Peyer's patch (tissue), 4 donors: ENCODE measurements at regions not wholly inside any gene's neighbourhood (a gene's known extent, or its start where the extent isn't known, plus 50 kb on each side); places are given as distances from the start of the nearest gene placed in this dataset.

ENCODE experiments used
- POLR2A ChIP-seq, 2 donors: fragments of 450-650 bp; IDR thresholded peaks; one replicate each; pipeline ENCODE4 v1.5.1; 2017; ENCODE audit warnings: antibody characterized with exemption in 2 of 2, mild to moderate bottlenecking in 2 of 2, moderate library complexity in 2 of 2
- TF ChIP-seq, protein P1 (sequence below), 6 experiments: fragments of 450-650 bp in 4 of 6; fragments of 200-600 bp in 2 of 6; sonication (generic) in 1 of 6; IDR thresholded peaks; one replicate each; pipeline ENCODE4 v1.5.1; 2017 to 2019; ENCODE audit warnings: antibody characterized with exemption in 6 of 6, mild to moderate bottlenecking in 3 of 6, moderate library complexity in 1 of 6

GRCh38 chr15:26455828-26456227, 317.0 kb downstream of the GABRB3 start:
- TF ChIP-seq, protein P1, sequence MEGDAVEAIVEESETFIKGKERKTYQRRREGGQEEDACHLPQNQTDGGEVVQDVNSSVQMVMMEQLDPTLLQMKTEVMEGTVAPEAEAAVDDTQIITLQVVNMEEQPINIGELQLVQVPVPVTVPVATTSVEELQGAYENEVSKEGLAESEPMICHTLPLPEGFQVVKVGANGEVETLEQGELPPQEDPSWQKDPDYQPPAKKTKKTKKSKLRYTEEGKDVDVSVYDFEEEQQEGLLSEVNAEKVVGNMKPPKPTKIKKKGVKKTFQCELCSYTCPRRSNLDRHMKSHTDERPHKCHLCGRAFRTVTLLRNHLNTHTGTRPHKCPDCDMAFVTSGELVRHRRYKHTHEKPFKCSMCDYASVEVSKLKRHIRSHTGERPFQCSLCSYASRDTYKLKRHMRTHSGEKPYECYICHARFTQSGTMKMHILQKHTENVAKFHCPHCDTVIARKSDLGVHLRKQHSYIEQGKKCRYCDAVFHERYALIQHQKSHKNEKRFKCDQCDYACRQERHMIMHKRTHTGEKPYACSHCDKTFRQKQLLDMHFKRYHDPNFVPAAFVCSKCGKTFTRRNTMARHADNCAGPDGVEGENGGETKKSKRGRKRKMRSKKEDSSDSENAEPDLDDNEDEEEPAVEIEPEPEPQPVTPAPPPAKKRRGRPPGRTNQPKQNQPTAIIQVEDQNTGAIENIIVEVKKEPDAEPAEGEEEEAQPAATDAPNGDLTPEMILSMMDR (IDR thresholded peaks at IDR 0.05): no peak
- no peak for TF ChIP-seq POLR2A (IDR thresholded peaks at IDR 0.05)
